Astrocyte (in vitro differentiated cells and primary cell): ENCODE measurements at regions not wholly inside any gene's neighbourhood (a gene's known extent, or its start where the extent isn't known, plus 50 kb on each side); places are given as distances from the start of the nearest gene placed in this dataset.
"Not testable (repeated sequence)": the region's sequence is repeated elsewhere in the genome, so short reads cannot be mapped to it uniquely, and the experiment has no call there.

ENCODE experiments used
- DNase-seq: peaks from one replicate; pipeline ENCODE4 v3.0.0-alpha.2; 2010; ENCODE audit warnings: low read depth
- FAIRE-seq: peaks from 2 replicates; lab custom pipeline; 2011; peaks lifted over from hg19 to GRCh38; lab: Jason Lieb, UNC
- H2AFZ ChIP-seq: 2 replicates; pipeline ENCODE4 v1.6.0; 2012; ENCODE audit warnings: low read depth, low read length, inconsistent platforms
- H3K27ac ChIP-seq: 2 replicates; pipeline ENCODE4 v1.5.1; 2011; ENCODE audit warnings: low read depth, low read length, inconsistent platforms
- H3K27me3 ChIP-seq: 2 replicates; pipeline ENCODE4 v1.6.0; 2011; ENCODE audit warnings: low read length, inconsistent platforms; ENCODE audit not compliant: insufficient read depth
- H3K36me3 ChIP-seq: 2 replicates; pipeline ENCODE4 v1.5.1; 2011; ENCODE audit warnings: low read length, inconsistent platforms; ENCODE audit not compliant: insufficient read depth
- H3K4me1 ChIP-seq: 2 replicates; pipeline ENCODE4 v1.5.1; 2011; ENCODE audit warnings: low read length, inconsistent platforms; ENCODE audit not compliant: insufficient read depth
- H3K4me2 ChIP-seq: 2 replicates; pipeline ENCODE4 v1.6.0; 2012; ENCODE audit warnings: low read length, inconsistent platforms
- H3K4me3 ChIP-seq: 2 replicates; pipeline ENCODE4 v1.5.1; 2011; ENCODE audit warnings: low read depth, mild to moderate bottlenecking, low read length, inconsistent platforms; ENCODE audit not compliant: insufficient read depth
- H3K79me2 ChIP-seq: 2 replicates; pipeline ENCODE4 v1.6.0; 2012; ENCODE audit warnings: mild to moderate bottlenecking, low read length, inconsistent platforms; ENCODE audit not compliant: insufficient read depth
- H3K9ac ChIP-seq: 2 replicates; pipeline ENCODE4 v1.6.0; 2012; ENCODE audit warnings: mild to moderate bottlenecking, low read length, inconsistent platforms
- H3K9me3 ChIP-seq: 2 replicates; pipeline ENCODE4 v1.5.1; 2012; ENCODE audit warnings: low read depth, mild to moderate bottlenecking, low read length, inconsistent platforms; ENCODE audit not compliant: insufficient read depth
- H4K20me1 ChIP-seq: 2 replicates; pipeline ENCODE4 v1.6.0; 2012; ENCODE audit warnings: low read length, inconsistent platforms; ENCODE audit not compliant: insufficient read depth
- H3K27ac Mint-ChIP-seq: one replicate; pipeline ENCODE4 v1.8.0; 2021; ENCODE audit warnings: mild to moderate bottlenecking, mixed read lengths; ENCODE audit not compliant: unreplicated experiment
- H3K27me3 Mint-ChIP-seq: one replicate; pipeline ENCODE4 v1.8.0; 2021; ENCODE audit warnings: low read depth, mixed read lengths; ENCODE audit not compliant: unreplicated experiment
- H3K36me3 Mint-ChIP-seq: one replicate; pipeline ENCODE4 v1.8.0; 2021; ENCODE audit warnings: low read depth, mixed read lengths; ENCODE audit not compliant: unreplicated experiment
- H3K4me1 Mint-ChIP-seq: one replicate; pipeline ENCODE4 v1.8.0; 2021; ENCODE audit warnings: low read depth, mixed read lengths; ENCODE audit not compliant: unreplicated experiment
- H3K4me3 Mint-ChIP-seq: one replicate; pipeline ENCODE4 v1.8.0; 2021; ENCODE audit warnings: mild to moderate bottlenecking, moderate library complexity, mixed read lengths; ENCODE audit not compliant: unreplicated experiment
- H3K9me3 Mint-ChIP-seq: one replicate; pipeline ENCODE4 v1.8.0; 2021; ENCODE audit warnings: mild to moderate bottlenecking, mixed read lengths; ENCODE audit not compliant: unreplicated experiment
- CTCF ChIP-seq: IDR thresholded peaks from 2 replicates; pipeline ENCODE4 v1.5.1; 2011; ENCODE audit warnings: low read depth, mild to moderate bottlenecking, inconsistent platforms, low read length, moderate library complexity; ENCODE audit not compliant: insufficient read depth
- EZH2 ChIP-seq: IDR thresholded peaks from 2 replicates; pipeline ENCODE4 v1.6.1; 2012; ENCODE audit warnings: mild to moderate bottlenecking, low read length, inconsistent platforms; ENCODE audit not compliant: insufficient read depth

- no peak for TF ChIP-seq EZH2
- no peak for TF ChIP-seq CTCF
- H4K20me1 ChIP-seq, result no peaks in the 10 kb centered on the region
- no peak overlapping the region for H3K27ac ChIP-seq
- H3K9ac ChIP-seq, result no peak overlapping the region
- H3K9me3 ChIP-seq, result peaks cover 7% of the 10 kb centered on the region
- no peak overlapping the region for H3K4me2 ChIP-seq
- peaks cover 7% of the 10 kb centered on the region for H3K9me3 Mint-ChIP-seq
- no peak overlapping the region for H3K27ac Mint-ChIP-seq
- H3K27me3 Mint-ChIP-seq, result no peaks in the 10 kb centered on the region
- H3K4me3 ChIP-seq, result no peak overlapping the region
- no peak for DNase-seq
- H3K4me1 ChIP-seq, result no peaks in the 10 kb centered on the region
- H2AFZ ChIP-seq, result no peak overlapping the region
- no peaks in the 10 kb centered on the region for H3K36me3 ChIP-seq
- no peaks in the 10 kb centered on the region for H3K4me1 Mint-ChIP-seq
- H3K79me2 ChIP-seq, result no peaks in the 10 kb centered on the region
- no peaks in the 10 kb centered on the region for H3K36me3 Mint-ChIP-seq
- no peaks in the 10 kb centered on the region for H3K27me3 ChIP-seq
- FAIRE-seq, result no peak
- H3K4me3 Mint-ChIP-seq, result no peak overlapping the region
Measured at GRCh38 chr4:63983224-63983623, 426.0 kb downstream of the TECRL start.

GRCh38 chr4:63965875-63966274 lies 443.4 kb downstream of the TECRL start:
- H3K36me3 ChIP-seq, result no peaks in the 10 kb centered on the region
- H4K20me1 ChIP-seq, result no peaks in the 10 kb centered on the region
- Mint-ChIP-seq H3K27ac (no peak overlapping the region), H3K27me3 (no peaks in the 10 kb centered on the region), H3K36me3 (no peaks in the 10 kb centered on the region), H3K9me3 (peaks cover 3% of the 10 kb centered on the region), H3K4me3 (no peak overlapping the region), H3K4me1 (no peaks in the 10 kb centered on the region)
- H3K4me1 ChIP-seq, result no peaks in the 10 kb centered on the region
- H3K27ac ChIP-seq, result no peak overlapping the region
- H2AFZ ChIP-seq, result no peak overlapping the region
- no peak for TF ChIP-seq CTCF
- no peak for TF ChIP-seq EZH2
- H3K9ac ChIP-seq, result no peak overlapping the region
- FAIRE-seq, result no peak
- no peaks in the 10 kb centered on the region for H3K79me2 ChIP-seq
- no peaks in the 10 kb centered on the region for H3K9me3 ChIP-seq
- no peak for DNase-seq
- no peak overlapping the region for H3K4me2 ChIP-seq
- no peak overlapping the region for H3K4me3 ChIP-seq
- H3K27me3 ChIP-seq, result no peaks in the 10 kb centered on the region

- H3K36me3 ChIP-seq, H3K9ac ChIP-seq, FAIRE-seq, DNase-seq, H3K9me3 Mint-ChIP-seq, H3K4me2 ChIP-seq, H3K9me3 ChIP-seq, H3K27ac ChIP-seq, H3K27me3 Mint-ChIP-seq, H3K27ac Mint-ChIP-seq, H4K20me1 ChIP-seq, H3K4me1 Mint-ChIP-seq, H3K27me3 ChIP-seq, H3K4me3 ChIP-seq, H3K36me3 Mint-ChIP-seq, H2AFZ ChIP-seq, H3K4me1 ChIP-seq, H3K79me2 ChIP-seq, H3K4me3 Mint-ChIP-seq: not testable (repeated sequence)
Measured at GRCh38 chr4:63942706-63943286, 466.5 kb downstream of the TECRL start.
